ENCODE measurements at regions not wholly inside any gene's neighbourhood (a gene's known extent, or its start where the extent isn't known, plus 50 kb on each side); places are given as distances from the start of the nearest gene placed in this dataset.
"Not testable (repeated sequence)": the region's sequence is repeated elsewhere in the genome, so short reads cannot be mapped to it uniquely, and the experiment has no call there.

DNA sequence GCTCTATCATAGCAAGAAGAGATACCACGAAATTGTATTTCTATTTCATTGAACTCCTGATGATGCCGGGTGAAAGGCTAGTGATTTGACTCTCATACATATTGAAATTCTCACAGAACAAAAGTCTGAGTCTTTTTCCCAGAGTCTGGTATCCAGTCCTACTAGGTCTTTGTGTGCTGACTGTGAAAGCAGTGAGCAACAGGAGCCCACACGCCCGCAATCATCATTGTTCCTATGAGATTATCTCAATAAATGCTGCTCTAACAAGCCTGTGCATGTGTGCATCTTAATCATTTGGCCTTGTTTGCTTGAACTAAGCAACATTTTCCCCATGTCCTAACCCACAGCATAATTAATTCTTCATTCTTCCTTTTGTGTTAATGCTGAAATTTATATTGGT, 1466.0 kb downstream of the CDH11 start:
- H3K9me3 ChIP-seq: no peaks in the 10 kb centered on the region
- no peak for DNase-seq
- H3K27ac ChIP-seq: no peak overlapping the region
- intact Hi-C loops (cut with DNase I): no loop called here
- no peaks in the 10 kb centered on the region for H3K4me1 ChIP-seq
- no peaks in the 10 kb centered on the region for H3K36me3 ChIP-seq
- TF ChIP-seq, protein P1, sequence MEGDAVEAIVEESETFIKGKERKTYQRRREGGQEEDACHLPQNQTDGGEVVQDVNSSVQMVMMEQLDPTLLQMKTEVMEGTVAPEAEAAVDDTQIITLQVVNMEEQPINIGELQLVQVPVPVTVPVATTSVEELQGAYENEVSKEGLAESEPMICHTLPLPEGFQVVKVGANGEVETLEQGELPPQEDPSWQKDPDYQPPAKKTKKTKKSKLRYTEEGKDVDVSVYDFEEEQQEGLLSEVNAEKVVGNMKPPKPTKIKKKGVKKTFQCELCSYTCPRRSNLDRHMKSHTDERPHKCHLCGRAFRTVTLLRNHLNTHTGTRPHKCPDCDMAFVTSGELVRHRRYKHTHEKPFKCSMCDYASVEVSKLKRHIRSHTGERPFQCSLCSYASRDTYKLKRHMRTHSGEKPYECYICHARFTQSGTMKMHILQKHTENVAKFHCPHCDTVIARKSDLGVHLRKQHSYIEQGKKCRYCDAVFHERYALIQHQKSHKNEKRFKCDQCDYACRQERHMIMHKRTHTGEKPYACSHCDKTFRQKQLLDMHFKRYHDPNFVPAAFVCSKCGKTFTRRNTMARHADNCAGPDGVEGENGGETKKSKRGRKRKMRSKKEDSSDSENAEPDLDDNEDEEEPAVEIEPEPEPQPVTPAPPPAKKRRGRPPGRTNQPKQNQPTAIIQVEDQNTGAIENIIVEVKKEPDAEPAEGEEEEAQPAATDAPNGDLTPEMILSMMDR (IDR thresholded peaks at IDR 0.05): no peak
- no peaks in the 10 kb centered on the region for H3K27me3 ChIP-seq
- no peak for ATAC-seq
- H3K4me3 ChIP-seq: no peak overlapping the region

- Histone ChIP-seq H3K9me3 (no peaks in the 10 kb centered on the region), H3K4me1 (no peaks in the 10 kb centered on the region)
- no peak for DNase-seq
These were observed 1468.6 kb downstream of the CDH11 start for GRCh38 chr16:63653044-63653839.

DNA sequence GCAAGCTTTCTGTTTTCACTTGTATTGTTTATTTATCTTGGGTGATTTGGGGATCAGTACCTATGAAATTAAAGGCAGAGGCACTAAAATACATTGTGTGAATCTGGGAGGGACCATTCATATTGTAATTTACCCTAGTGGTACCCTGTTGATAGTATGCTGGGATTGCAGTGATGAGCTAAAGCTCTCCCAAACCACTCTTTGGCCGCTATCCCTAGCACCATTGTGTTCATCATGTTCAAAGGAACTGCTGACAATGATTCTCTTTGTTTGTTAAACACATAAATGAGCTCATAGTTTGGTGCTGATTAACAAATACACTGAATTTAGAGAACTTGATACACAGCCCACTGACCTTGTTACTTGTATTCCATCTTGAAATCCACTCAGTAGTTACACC, 1469.8 kb downstream of the CDH11 start:
- Histone ChIP-seq H3K4me1 (no peaks in the 10 kb centered on the region), H3K36me3 (no peaks in the 10 kb centered on the region), H3K4me3 (no peak overlapping the region), H3K27ac (no peak overlapping the region), H3K9me3 (no peaks in the 10 kb centered on the region), H3K27me3 (no peaks in the 10 kb centered on the region)
- intact Hi-C loops (cut with DNase I): no loop called here
- ATAC-seq (no peak), DNase-seq (no peak)
- TF ChIP-seq, protein P1 (IDR thresholded peaks at IDR 0.05): no peak

More at GRCh38 chr16:63653044-63653839, 1468.6 kb downstream of the CDH11 start:
- Histone ChIP-seq H3K36me3 (no peaks in the 10 kb centered on the region), H3K27me3 (no peaks in the 10 kb centered on the region), H3K4me3 (no peak overlapping the region), H3K27ac (no peak overlapping the region)
- intact Hi-C loops (cut with DNase I): no loop called here
- ATAC-seq: no peak
- TF ChIP-seq, protein P1 (IDR thresholded peaks at IDR 0.05): no peak

DNA sequence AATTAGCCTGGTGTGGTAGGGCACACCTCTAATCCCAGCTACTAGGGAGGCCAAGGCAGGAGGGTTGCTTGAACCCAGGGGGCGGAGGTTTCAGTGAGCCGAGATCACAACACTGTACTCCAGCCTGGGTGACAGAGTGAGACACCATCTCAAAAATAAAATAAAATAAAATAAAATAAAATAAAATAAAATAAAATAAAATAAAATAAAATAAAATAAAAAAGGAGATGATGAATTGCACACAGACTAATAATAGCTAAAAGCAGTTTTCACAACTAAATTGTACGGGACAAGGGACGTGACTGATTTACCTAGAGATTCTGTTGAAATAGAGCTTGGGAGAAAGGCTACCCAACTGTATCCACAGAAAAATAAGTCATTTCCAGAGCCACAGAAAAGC, 1471.3 kb downstream of the CDH11 start:
- Histone ChIP-seq H3K4me3 (no peak overlapping the region), H3K27ac (no peak overlapping the region), H3K4me1 (no peaks in the 10 kb centered on the region), H3K9me3 (no peaks in the 10 kb centered on the region), H3K36me3 (no peaks in the 10 kb centered on the region), H3K27me3 (no peaks in the 10 kb centered on the region)
- DNase-seq (no peak), ATAC-seq (no peak)
- TF ChIP-seq, protein P1 (IDR thresholded peaks at IDR 0.05): no peak
- intact Hi-C loops (cut with DNase I): no loop called here

GRCh38 chr16:63633706-63634445, 1488.0 kb downstream of the CDH11 start:
- H3K9me3 ChIP-seq; intact Hi-C loops (cut with DNase I); H3K4me3 ChIP-seq; H3K36me3 ChIP-seq; H3K27ac ChIP-seq; H3K4me1 ChIP-seq; H3K27me3 ChIP-seq; ATAC-seq; DNase-seq: not testable (repeated sequence)

DNA sequence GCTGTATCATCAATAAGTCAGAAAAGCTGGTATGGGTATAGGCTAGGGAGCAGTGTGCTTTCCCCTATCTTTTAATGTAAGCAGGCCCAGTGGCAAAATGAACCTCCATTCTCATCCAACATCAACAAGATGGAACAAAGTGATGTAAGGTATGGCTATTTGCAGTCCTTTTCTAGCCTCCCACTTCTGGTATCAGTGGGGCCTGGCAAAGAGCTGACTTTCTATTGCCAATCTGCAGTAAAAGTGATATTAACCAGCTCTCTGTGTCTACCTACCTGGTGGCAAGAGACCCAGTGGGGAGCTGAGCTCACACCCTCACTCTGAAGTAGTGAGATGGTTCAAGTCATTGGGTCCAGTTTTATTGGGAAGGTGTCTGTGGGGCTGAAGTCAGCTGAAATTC, 1492.6 kb downstream of the CDH11 start:
- no peaks in the 10 kb centered on the region for H3K27me3 ChIP-seq
- H3K9me3 ChIP-seq: no peaks in the 10 kb centered on the region
- H3K36me3 ChIP-seq: no peaks in the 10 kb centered on the region
- H3K4me1 ChIP-seq: no peaks in the 10 kb centered on the region
- DNase-seq (no peak), ATAC-seq (no peak)
- no peak overlapping the region for H3K4me3 ChIP-seq
- H3K27ac ChIP-seq: no peak overlapping the region
- intact Hi-C loops (cut with DNase I): no loop called here
- TF ChIP-seq, protein P1 (IDR thresholded peaks at IDR 0.05): no peak

Data from upper lobe of right lung (tissue), 1 donor.